LoVo (cell line): ENCODE measurements at regions not wholly inside any gene's neighbourhood (a gene's known extent, or its start where the extent isn't known, plus 50 kb on each side); places are given as distances from the start of the nearest gene placed in this dataset.
"Not testable (repeated sequence)": the region's sequence is repeated elsewhere in the genome, so short reads cannot be mapped to it uniquely, and the experiment has no call there.

ENCODE experiments used
- DNase-seq: peaks from one replicate; pipeline ENCODE4 v3.0.0-alpha.2; 2016; ENCODE audit warnings: low spot score

- DNase-seq: no peak
These were observed 85.6 kb upstream of the XPO1 start for GRCh38 chr2:61623747-61624146.

- peak; percentile 14 for DNase-seq
These were observed 82.3 kb upstream of the XPO1 start for GRCh38 chr2:61620244-61621159.

- no peak for DNase-seq
These were observed 81.4 kb upstream of the XPO1 start for GRCh38 chr2:61619561-61619960.

DNA sequence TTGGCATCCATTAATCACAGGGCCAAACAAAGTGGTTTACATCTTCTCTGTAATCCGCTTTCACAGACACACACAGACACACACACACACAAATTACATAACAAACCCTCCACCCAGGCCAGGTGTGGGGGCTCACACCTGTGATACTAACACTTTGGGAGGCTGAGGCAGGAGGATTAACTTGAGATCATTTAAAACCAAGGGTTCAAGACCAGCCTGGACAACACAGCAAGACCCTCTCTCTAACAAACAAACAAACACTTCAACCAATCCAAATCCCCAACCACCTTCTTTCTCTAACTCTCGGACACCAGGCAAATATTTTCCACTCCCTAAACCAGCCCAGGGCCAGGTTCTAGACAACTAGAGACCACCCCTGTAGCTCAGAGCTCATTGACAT is 79.5 kb upstream of the XPO1 start:
- no peak for DNase-seq

GRCh38 chr2:61605245-61605644 is 67.1 kb upstream of the XPO1 start:
- DNase-seq: no peak

GRCh38 chr2:61604433-61604832 is 66.3 kb upstream of the XPO1 start:
- DNase-seq: no peak

DNA sequence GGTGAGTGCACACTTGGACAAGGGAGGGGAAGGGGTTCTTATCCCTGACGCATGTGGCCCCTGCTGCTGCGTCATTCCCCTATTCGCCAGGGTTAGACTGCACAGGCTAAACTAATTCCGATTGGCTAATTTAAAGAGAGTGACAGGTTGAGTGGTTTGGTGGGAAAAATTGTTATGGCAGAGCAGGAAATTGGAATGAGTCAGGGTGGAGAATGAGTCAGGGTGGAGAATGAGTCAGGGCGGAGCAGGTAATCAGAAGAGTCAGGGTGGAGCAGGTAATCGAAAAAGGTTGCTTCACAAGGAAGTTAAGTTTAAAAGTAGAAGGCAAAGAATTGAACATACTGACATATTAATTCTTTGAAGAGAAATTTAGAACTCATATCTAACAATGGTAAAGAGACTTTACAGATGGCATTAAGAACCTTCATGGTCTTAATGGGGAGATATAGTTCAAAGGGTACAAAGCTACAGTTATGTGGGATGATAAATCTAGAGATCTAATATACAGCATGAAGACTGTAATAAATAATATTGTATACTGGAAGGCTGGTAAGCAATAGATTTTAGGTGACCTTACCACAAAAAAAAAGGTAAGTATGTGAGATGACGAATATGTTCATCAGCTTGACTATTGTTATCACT is 60.5 kb upstream of the XPO1 start:
- peak; percentile 43 for DNase-seq

GRCh38 chr2:61597300-61598289 is 59.4 kb upstream of the XPO1 start:
- no peak for DNase-seq

DNA sequence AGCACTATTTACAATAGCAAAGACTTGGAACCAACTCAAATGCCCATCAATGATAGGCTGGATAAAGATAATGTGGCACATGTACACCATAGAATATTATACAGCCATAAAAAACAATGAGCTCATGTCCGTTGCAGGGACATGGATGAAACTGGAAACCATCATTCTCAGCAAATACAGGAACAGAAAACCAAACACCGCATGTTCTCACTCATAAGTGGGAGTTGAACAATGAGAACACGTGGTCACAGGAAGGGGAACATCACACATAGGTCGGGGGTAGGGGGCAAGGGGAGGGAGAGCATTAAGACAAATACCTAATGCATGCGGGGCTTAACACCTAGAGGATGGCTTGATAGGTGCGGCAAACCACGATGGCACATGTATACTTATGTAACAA is 56.0 kb upstream of the XPO1 start:
- DNase-seq: not testable (repeated sequence)

GRCh38 chr2:61593648-61594047 is 55.5 kb upstream of the XPO1 start:
- not testable (repeated sequence) for DNase-seq

DNA sequence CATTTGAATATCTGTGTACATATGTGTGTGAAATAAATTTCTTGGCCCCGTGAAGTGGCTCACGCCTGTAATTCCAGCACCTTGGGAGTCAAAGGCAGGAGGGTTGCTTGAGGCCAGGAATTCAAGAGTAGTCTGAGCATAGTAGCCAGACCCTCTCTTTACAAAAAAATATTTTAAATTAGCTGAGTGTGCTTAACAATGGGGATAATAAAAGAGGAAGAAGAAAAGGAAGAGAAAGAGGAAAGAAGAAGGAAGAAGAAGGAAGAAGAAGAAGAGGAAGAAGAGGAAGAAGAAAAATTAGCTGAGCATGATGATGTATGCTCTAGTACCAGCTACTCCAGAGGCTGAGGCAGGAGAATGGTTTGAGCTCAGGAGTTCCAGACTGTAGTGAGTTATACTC is 52.1 kb upstream of the XPO1 start:
- DNase-seq: no peak

DNA sequence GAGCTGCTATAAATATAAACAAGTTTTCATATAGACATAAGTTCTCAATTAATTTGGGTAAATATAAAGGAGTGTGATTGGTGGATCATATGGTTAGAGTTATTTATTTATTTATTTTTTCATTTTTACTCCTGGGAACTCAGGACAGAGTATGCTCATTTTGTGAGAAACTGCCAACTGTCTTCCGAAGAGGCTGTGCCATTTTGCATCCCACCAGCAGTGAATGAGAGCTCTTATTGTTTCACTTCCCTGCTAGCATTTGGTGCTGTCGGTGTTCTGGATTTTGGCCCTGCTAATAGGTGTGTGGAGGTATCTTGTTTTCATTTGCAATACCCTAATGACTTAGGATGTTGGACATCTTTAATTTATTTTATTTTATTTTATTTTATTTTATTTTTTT is 50.4 kb upstream of the XPO1 start:
- DNase-seq: no peak
